GM12878 (cell line): ENCODE measurements at regions not wholly inside any gene's neighbourhood (a gene's known extent, or its start where the extent isn't known, plus 50 kb on each side); places are given as distances from the start of the nearest gene placed in this dataset.
A peak's percentile ranks its signal among the peaks of the same experiment; 100 is the strongest.

Experiments used
- ATAC-seq: fragments of 200-7000 bp; cut with Tn5 transposase; 3 replicates; pipeline ENCODE4 v1.9.1; 2020; ENCODE audit warnings: mild to moderate bottlenecking, moderate library complexity
- BruUV-seq: library from RNA; stranded (reverse); fragments of 400-500 nt; replicated peaks from 2 replicates; lab custom pipeline; 2021; lab: Mats Ljungman, UMichigan
- CTCF ChIA-PET: fragments of 300-600 bp; sonication (Branson Sonifier 250); formaldehyde crosslinking; extraction: SDS; loops from one replicate; lab custom pipeline; 2021; ENCODE audit warnings: inconsistent platforms; lab: Yijun Ruan, JAX
- POLR2A ChIA-PET: fragments of 350-600 bp; formaldehyde crosslinking; extraction: SDS; loops from one replicate; lab custom pipeline; 2021; ENCODE audit warnings: inconsistent platforms; lab: Charles Lee
- RAD21 ChIA-PET: fragments of 300-600 bp; sonication (Branson Sonifier 250); formaldehyde crosslinking; loops from one replicate; lab custom pipeline; 2023; ENCODE audit warnings: antibody characterized with exemption; ENCODE audit not compliant: unreplicated experiment; lab: Charles Lee
- SMC1A ChIA-PET: fragments of 300-600 bp; sonication (Branson Sonifier 250); formaldehyde crosslinking; loops from one replicate; lab custom pipeline; 2023; ENCODE audit not compliant: unreplicated experiment, uncharacterized antibody; lab: Charles Lee
- DNase-seq: peaks from one replicate; pipeline ENCODE4 v3.0.0-alpha.2; 2011; ENCODE audit warnings: low read depth, low spot score
- FAIRE-seq: peaks from 3 replicates; lab custom pipeline; 2011; peaks lifted over from hg19 to GRCh38; lab: Jason Lieb, UNC
- H2AFZ ChIP-seq: 2 replicates; pipeline ENCODE4 v1.6.0; 2011; ENCODE audit warnings: low read depth, low read length, control low read depth; ENCODE audit not compliant: control insufficient read depth
- H3K27ac ChIP-seq: 2 replicates; pipeline ENCODE4 v1.5.1; 2011; ENCODE audit warnings: control low read depth; ENCODE audit not compliant: control insufficient read depth, insufficient read depth
- H3K27me3 ChIP-seq, 2 experiments: replicated peaks in 1 of 2; 2 replicates each; pipeline versions ENCODE4 v1.6.0 to v1.6.1; 2011; ENCODE audit warnings: low read length in 1 of 2; ENCODE audit not compliant: control insufficient read depth in 2 of 2, insufficient read depth in 2 of 2
- H3K36me3 ChIP-seq, 2 experiments: 2 replicates each; pipeline ENCODE4 v1.5.1; 2011; ENCODE audit warnings: low read length in 1 of 2; ENCODE audit not compliant: control insufficient read depth in 2 of 2, insufficient read depth in 2 of 2
- H3K4me1 ChIP-seq: 2 replicates; pipeline ENCODE4 v1.6.1; 2011; ENCODE audit warnings: mild to moderate bottlenecking, low read length, moderate library complexity, mixed read lengths; ENCODE audit not compliant: control insufficient read depth, insufficient read depth
- H3K4me2 ChIP-seq: 2 replicates; pipeline ENCODE4 v1.6.0; 2011; ENCODE audit warnings: control low read depth; ENCODE audit not compliant: control insufficient read depth, insufficient read depth
- H3K4me3 ChIP-seq: fragments of 200-600 bp; sonication (generic); 2 replicates; pipeline ENCODE4 v1.5.1; 2016
- H3K79me2 ChIP-seq: 2 replicates; pipeline ENCODE4 v1.6.0; 2011; ENCODE audit warnings: low read length; ENCODE audit not compliant: control insufficient read depth, insufficient read depth
- H3K9ac ChIP-seq: 2 replicates; pipeline ENCODE4 v1.8.0; 2011; ENCODE audit warnings: low read length, control low read depth, mixed read lengths; ENCODE audit not compliant: control insufficient read depth, insufficient read depth
- H3K9me3 ChIP-seq: replicated peaks from 3 replicates; pipeline ENCODE4 v1.5.1; 2011; ENCODE audit warnings: mild to moderate bottlenecking, low read length; ENCODE audit not compliant: control insufficient read depth, insufficient read depth
- H4K20me1 ChIP-seq: 2 replicates; pipeline ENCODE4 v1.6.0; 2011; ENCODE audit not compliant: control insufficient read depth, insufficient read depth
- ATF2 ChIP-seq: IDR thresholded peaks from 2 replicates; pipeline ENCODE4 v1.6.1; 2012; ENCODE audit warnings: low read length, inconsistent platforms
- BACH1 ChIP-seq: fragments of 450-650 bp; IDR thresholded peaks from 2 replicates; pipeline ENCODE4 v1.6.1; 2017; ENCODE audit warnings: mild to moderate bottlenecking, borderline replicate concordance
- BCL3 ChIP-seq: IDR thresholded peaks from 2 replicates; pipeline ENCODE4 v1.6.1; 2011; ENCODE audit warnings: borderline replicate concordance, low read depth, mild to moderate bottlenecking, moderate library complexity, low read length; ENCODE audit not compliant: insufficient read depth, poor library complexity, severe bottlenecking
- BHLHE40 ChIP-seq, 2 experiments: fragments of 450-650 bp in 1 of 2; IDR thresholded peaks; 2 replicates each; pipeline ENCODE4 v1.6.1; 2011 to 2017; ENCODE audit warnings: low read depth in 2 of 2, borderline replicate concordance in 1 of 2, improper control_type of control experiment in 1 of 2, low read length in 1 of 2, mild to moderate bottlenecking in 1 of 2
- CHD1 ChIP-seq: IDR thresholded peaks from 2 replicates; pipeline ENCODE4 v1.6.1; 2012; ENCODE audit warnings: low read depth, low read length, improper control_type of control experiment
- E2F4 ChIP-seq: IDR thresholded peaks from 2 replicates; pipeline ENCODE4 v1.6.1; 2012; ENCODE audit warnings: low read depth, low read length, improper control_type of control experiment
- E2F8 ChIP-seq: fragments of 450-650 bp; IDR thresholded peaks from 2 replicates; pipeline ENCODE4 v1.6.1; 2018; ENCODE audit warnings: mild to moderate bottlenecking, low read depth, moderate library complexity; ENCODE audit not compliant: partially characterized antibody
- FOXM1 ChIP-seq: IDR thresholded peaks from 2 replicates; pipeline ENCODE4 v1.6.1; 2012; ENCODE audit warnings: low read depth, mild to moderate bottlenecking, inconsistent platforms, low read length, moderate library complexity
- GATAD2B ChIP-seq: fragments of 450-650 bp; conservative IDR thresholded peaks from 2 replicates; pipeline ENCODE4 v1.6.1; 2017; ENCODE audit warnings: low read depth, mild to moderate bottlenecking, moderate library complexity
- IKZF2 ChIP-seq, 2 experiments: fragments of 450-650 bp; IDR thresholded peaks; 2 replicates each; pipeline ENCODE4 v1.6.1; 2017; ENCODE audit warnings: mild to moderate bottlenecking in 2 of 2, moderate library complexity in 2 of 2
- IRF3 ChIP-seq: fragments of 450-650 bp; IDR thresholded peaks from 2 replicates; pipeline ENCODE4 v1.6.1; 2014; ENCODE audit warnings: mild to moderate bottlenecking
- LARP7 ChIP-seq: fragments of 450-650 bp; IDR thresholded peaks from 2 replicates; pipeline ENCODE4 v1.6.1; 2017; ENCODE audit warnings: mild to moderate bottlenecking
- NR2C1 ChIP-seq: fragments of 450-650 bp; IDR thresholded peaks from 2 replicates; pipeline ENCODE4 v1.6.1; 2017; ENCODE audit warnings: antibody characterized with exemption, mild to moderate bottlenecking, moderate library complexity
- NR2C2 ChIP-seq: IDR thresholded peaks from 2 replicates; pipeline ENCODE4 v1.6.1; 2011; ENCODE audit warnings: borderline replicate concordance, low read depth; ENCODE audit not compliant: control insufficient read depth, insufficient read length
- PAX8 ChIP-seq: fragments of 450-650 bp; IDR thresholded peaks from 2 replicates; pipeline ENCODE4 v1.6.1; 2017; ENCODE audit warnings: mild to moderate bottlenecking, moderate library complexity
- PML ChIP-seq: IDR thresholded peaks from 2 replicates; pipeline ENCODE4 v1.6.1; 2012; ENCODE audit warnings: low read length, inconsistent platforms
- RUNX3 ChIP-seq: IDR thresholded peaks from 2 replicates; pipeline ENCODE4 v1.6.1; 2012; ENCODE audit warnings: low read length, inconsistent platforms
- SMARCA5 ChIP-seq: fragments of 450-650 bp; IDR thresholded peaks from 2 replicates; pipeline ENCODE4 v1.6.1; 2017; ENCODE audit warnings: mild to moderate bottlenecking
- SREBF1 ChIP-seq: IDR thresholded peaks from 2 replicates; pipeline ENCODE4 v1.6.1; 2012; ENCODE audit warnings: mild to moderate bottlenecking, low read length
- WGBS: methylation state at CpG from one replicate; pipeline ENCODE4 v1.1.6; 2016; ENCODE audit warnings: low lambda C conversion rate; ENCODE audit not compliant: insufficient replicate concordance, insufficient coverage; ENCODE audit errors: missing lambda C conversion rate; 5-methylcytosine and 5-hydroxymethylcytosine counted together
- in situ Hi-C: fragments of 300-500 bp; cut with MboI; formaldehyde crosslinking; loops from 9 replicates; pipeline ENCODE4 v1.14.3; 2018; ENCODE audit warnings: mixed read lengths
- intact Hi-C: fragments of 100-400 bp; cut with micrococcal nuclease; formaldehyde crosslinking; loops from one replicate; pipeline ENCODE4 v1.14.2; 2022; ENCODE audit not compliant: unreplicated experiment

GRCh38 chr12:113591480-113591974, 119.9 kb upstream of the LHX5 start:
- H3K27me3 ChIP-seq, result no peaks in the 10 kb centered on the region; a peak in 1 of 4 replicates
- H2AFZ ChIP-seq, result no peak overlapping the region
- BruUV-seq, result no TSS peak
- H3K9ac ChIP-seq, result no peak overlapping the region
- no peak overlapping the region for H3K4me3 ChIP-seq
- no peak for TF ChIP-seq IRF3
- no peak for TF ChIP-seq SMARCA5
- TF ChIP-seq BCL3, result no peak
- no peak for TF ChIP-seq E2F4
- no peak for TF ChIP-seq SREBF1
- no peak for TF ChIP-seq GATAD2B
- TF ChIP-seq NR2C2, result no peak
- TF ChIP-seq BACH1, result no peak
- no peak for TF ChIP-seq LARP7
- TF ChIP-seq FOXM1, result no peak
- no peak for TF ChIP-seq ATF2
- no peak for TF ChIP-seq E2F8
- no peak for TF ChIP-seq BHLHE40 (IDR thresholded peaks at IDR 0.05; ENCODE audit: borderline replicate concordance in 1 of 2, low read depth in 2 of 2, low read length in 1 of 2)
- TF ChIP-seq PML, result no peak
- no peak for TF ChIP-seq IKZF2 (IDR thresholded peaks at IDR 0.05)
- no peak for TF ChIP-seq PAX8
- no peak for TF ChIP-seq RUNX3
- TF ChIP-seq CHD1, result no peak
- no peak for TF ChIP-seq NR2C1
- intact Hi-C loops (no loop called here), in situ Hi-C loops (no loop called here)
- H3K4me2 ChIP-seq, result peak overlapping the region; percentile 48; the same call in 1 of the 2 replicates
- RAD21 ChIA-PET, result no interaction called here
- SMC1A ChIA-PET, result no interaction called here
- WGBS, result 2% methylated on average over 42 of the region's 46 CpGs
- H3K79me2 ChIP-seq, result no peaks in the 10 kb centered on the region
- no peaks in the 10 kb centered on the region for H3K9me3 ChIP-seq
- no peaks in the 10 kb centered on the region for H4K20me1 ChIP-seq
- no peaks in the 10 kb centered on the region for H3K4me1 ChIP-seq
- H3K36me3 ChIP-seq, result no peaks in the 10 kb centered on the region
- ATAC-seq (peak; percentile 25; the same call in 1 of the 3 replicates), FAIRE-seq (no peak), DNase-seq (no peak)
- no peak overlapping the region for H3K27ac ChIP-seq
- CTCF ChIA-PET, result no interaction called here
- POLR2A ChIA-PET, result no interaction called here
